ENCODE measurements at regions not wholly inside any gene's neighbourhood (a gene's known extent, or its start where the extent isn't known, plus 50 kb on each side); places are given as distances from the start of the nearest gene placed in this dataset.

DNA sequence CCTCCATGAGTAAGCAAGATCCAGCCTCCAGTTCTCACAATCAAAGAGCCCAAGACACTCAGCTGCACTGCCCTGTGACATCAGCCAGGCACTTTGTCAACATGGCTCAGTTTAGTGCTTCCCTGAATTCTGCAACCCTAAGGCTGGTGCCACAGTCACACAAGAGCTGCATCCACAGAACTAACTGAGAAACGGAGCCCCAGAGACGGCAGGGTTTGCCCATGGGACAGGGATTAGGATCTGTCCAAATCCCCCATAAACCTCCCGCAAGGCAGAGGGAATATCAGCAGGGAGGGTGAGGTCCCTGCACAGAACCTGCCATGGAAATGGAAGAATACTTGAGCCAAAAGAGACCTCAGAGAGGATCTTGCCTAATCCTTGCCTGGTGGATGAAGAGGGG lies 70.4 kb upstream of the UQCRFS1 start:
- no peak overlapping the region for H3K4me3 ChIP-seq
- CTCF ChIA-PET: interaction anchor here (0.9 to 1.2 kb wide), 4 partner anchors 20 to 315 kb away, joined by 3 to 5 read pairs (median 4); no protein-coding TSS in a partner anchor
- 0 out of 3 replicates have a peak, but pooled peaks cover 6% of the 10 kb centered on the region for H3K9me3 ChIP-seq
- H3K4me2 ChIP-seq: no peak overlapping the region
- no peaks in the 10 kb centered on the region for H3K4me1 ChIP-seq
- no peak for DNase-seq (ENCODE audit: low read depth in 1 of 2, low spot score in 1 of 2)
- no peak for ATAC-seq
- no peak for FAIRE-seq
- TF ChIP-seq, protein P1, sequence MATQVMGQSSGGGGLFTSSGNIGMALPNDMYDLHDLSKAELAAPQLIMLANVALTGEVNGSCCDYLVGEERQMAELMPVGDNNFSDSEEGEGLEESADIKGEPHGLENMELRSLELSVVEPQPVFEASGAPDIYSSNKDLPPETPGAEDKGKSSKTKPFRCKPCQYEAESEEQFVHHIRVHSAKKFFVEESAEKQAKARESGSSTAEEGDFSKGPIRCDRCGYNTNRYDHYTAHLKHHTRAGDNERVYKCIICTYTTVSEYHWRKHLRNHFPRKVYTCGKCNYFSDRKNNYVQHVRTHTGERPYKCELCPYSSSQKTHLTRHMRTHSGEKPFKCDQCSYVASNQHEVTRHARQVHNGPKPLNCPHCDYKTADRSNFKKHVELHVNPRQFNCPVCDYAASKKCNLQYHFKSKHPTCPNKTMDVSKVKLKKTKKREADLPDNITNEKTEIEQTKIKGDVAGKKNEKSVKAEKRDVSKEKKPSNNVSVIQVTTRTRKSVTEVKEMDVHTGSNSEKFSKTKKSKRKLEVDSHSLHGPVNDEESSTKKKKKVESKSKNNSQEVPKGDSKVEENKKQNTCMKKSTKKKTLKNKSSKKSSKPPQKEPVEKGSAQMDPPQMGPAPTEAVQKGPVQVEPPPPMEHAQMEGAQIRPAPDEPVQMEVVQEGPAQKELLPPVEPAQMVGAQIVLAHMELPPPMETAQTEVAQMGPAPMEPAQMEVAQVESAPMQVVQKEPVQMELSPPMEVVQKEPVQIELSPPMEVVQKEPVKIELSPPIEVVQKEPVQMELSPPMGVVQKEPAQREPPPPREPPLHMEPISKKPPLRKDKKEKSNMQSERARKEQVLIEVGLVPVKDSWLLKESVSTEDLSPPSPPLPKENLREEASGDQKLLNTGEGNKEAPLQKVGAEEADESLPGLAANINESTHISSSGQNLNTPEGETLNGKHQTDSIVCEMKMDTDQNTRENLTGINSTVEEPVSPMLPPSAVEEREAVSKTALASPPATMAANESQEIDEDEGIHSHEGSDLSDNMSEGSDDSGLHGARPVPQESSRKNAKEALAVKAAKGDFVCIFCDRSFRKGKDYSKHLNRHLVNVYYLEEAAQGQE (IDR thresholded peaks at IDR 0.05): no peak
- TF ChIP-seq EP300 (IDR thresholded peaks at IDR 0.05): no peak
- TF ChIP-seq CBX2 (IDR thresholded peaks at IDR 0.05; ENCODE audit: borderline replicate concordance, low read depth): no peak
- TF ChIP-seq SREBF2 (IDR thresholded peaks at IDR 0.05): no peak
- TF ChIP-seq, protein P2, sequence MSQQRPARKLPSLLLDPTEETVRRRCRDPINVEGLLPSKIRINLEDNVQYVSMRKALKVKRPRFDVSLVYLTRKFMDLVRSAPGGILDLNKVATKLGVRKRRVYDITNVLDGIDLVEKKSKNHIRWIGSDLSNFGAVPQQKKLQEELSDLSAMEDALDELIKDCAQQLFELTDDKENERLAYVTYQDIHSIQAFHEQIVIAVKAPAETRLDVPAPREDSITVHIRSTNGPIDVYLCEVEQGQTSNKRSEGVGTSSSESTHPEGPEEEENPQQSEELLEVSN (IDR thresholded peaks at IDR 0.05; ENCODE audit: borderline replicate concordance, low read depth): no peak
- no peak for TF ChIP-seq RNF2 (IDR thresholded peaks at IDR 0.05; ENCODE audit: borderline replicate concordance, low read depth)
- TF ChIP-seq FOSL2 (IDR thresholded peaks at IDR 0.05): no peak
- TF ChIP-seq FOSL2 (CRISPR knock-in tag; IDR thresholded peaks at IDR 0.05): no peak
- no peak for TF ChIP-seq TP53 (CRISPR knock-in tag; IDR thresholded peaks at IDR 0.05)
- no peak for TF ChIP-seq MAZ (IDR thresholded peaks at IDR 0.05; ENCODE audit: borderline replicate concordance, low read depth, low read length)
- TF ChIP-seq POLR2A (IDR thresholded peaks at IDR 0.05; ENCODE audit: low read length): no peak
- TF ChIP-seq NR3C1 (IDR thresholded peaks at IDR 0.05): no peak
- TF ChIP-seq CHD2 (IDR thresholded peaks at IDR 0.05; ENCODE audit: low read length, partially characterized antibody): no peak
- TF ChIP-seq, protein P3, sequence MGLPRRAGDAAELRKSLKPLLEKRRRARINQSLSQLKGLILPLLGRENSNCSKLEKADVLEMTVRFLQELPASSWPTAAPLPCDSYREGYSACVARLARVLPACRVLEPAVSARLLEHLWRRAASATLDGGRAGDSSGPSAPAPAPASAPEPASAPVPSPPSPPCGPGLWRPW (IDR thresholded peaks at IDR 0.05): no peak
- TF ChIP-seq POLR2AphosphoS2 (conservative IDR thresholded peaks at IDR 0.05; ENCODE audit: low read length): no peak
- no peak for TF ChIP-seq RFX5 (IDR thresholded peaks at IDR 0.05)
- TF ChIP-seq RARB (CRISPR knock-in tag; IDR thresholded peaks at IDR 0.05): no peak
- no peak for TF ChIP-seq ESRRA (IDR thresholded peaks at IDR 0.05; ENCODE audit: borderline replicate concordance, low read length)
- 3% methylated on average over 3 of the region's 3 CpGs for WGBS (ENCODE audit: missing lambda C conversion rate)
- POLR2A ChIA-PET: no interaction called here
- no peak overlapping the region for H3K27ac ChIP-seq

DNA sequence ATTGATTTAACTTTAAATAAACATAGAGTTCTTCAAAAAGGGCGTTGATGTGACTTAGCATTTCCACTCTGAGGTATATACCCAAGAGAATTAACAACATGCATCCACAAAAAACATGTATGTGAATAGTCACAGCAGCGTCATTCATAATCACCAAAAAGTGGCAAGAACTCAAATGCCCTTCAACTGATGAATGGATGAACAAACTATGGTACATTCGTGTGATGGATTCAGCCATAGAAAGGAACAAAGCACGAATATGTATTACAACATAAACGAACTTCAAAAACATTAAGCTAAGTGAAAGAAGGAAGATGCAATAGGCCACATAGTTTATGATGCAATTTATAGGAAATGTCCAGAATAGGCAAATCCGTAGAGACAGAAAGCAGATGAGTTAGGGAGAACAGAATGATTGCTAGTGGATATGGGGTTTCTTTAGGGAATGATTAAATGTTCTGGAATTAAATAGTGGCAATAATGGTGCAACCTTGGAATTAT lies 72.3 kb upstream of the UQCRFS1 start:
- ChIA-PET POLR2A (no interaction called here), CTCF (interaction anchor here (1.1 to 2.9 kb wide), 2 partner anchors 22 to 243 kb away, joined by 4 to 8 read pairs; no protein-coding TSS in a partner anchor)
- no peak overlapping the region for H3K27ac ChIP-seq
- FAIRE-seq: peak; percentile 98
- no peak for ATAC-seq
- H3K9me3 ChIP-seq: 0 out of 3 replicates have a peak, but pooled peaks cover 4% of the 10 kb centered on the region
- H3K4me1 ChIP-seq: no peaks in the 10 kb centered on the region
- TF ChIP-seq POLR2A (IDR thresholded peaks at IDR 0.05; ENCODE audit: low read length): no peak
- TF ChIP-seq CBX8 (IDR thresholded peaks at IDR 0.05): no peak
- no peak for TF ChIP-seq CEBPB (IDR thresholded peaks at IDR 0.05)
- TF ChIP-seq MYC (IDR thresholded peaks at IDR 0.05; ENCODE audit: borderline replicate concordance, low read length): no peak
- TF ChIP-seq, protein P4, sequence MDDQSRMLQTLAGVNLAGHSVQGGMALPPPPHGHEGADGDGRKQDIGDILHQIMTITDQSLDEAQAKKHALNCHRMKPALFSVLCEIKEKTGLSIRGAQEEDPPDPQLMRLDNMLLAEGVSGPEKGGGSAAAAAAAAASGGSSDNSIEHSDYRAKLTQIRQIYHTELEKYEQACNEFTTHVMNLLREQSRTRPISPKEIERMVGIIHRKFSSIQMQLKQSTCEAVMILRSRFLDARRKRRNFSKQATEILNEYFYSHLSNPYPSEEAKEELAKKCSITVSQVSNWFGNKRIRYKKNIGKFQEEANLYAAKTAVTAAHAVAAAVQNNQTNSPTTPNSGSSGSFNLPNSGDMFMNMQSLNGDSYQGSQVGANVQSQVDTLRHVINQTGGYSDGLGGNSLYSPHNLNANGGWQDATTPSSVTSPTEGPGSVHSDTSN (IDR thresholded peaks at IDR 0.05): no peak
- no peak for TF ChIP-seq ZNF302 (CRISPR knock-in tag; IDR thresholded peaks at IDR 0.05)
- no peak for TF ChIP-seq PHF8 (IDR thresholded peaks at IDR 0.05; ENCODE audit: borderline replicate concordance, low read depth)
- TF ChIP-seq NPAS2 (CRISPR knock-in tag; IDR thresholded peaks at IDR 0.05; ENCODE audit: borderline replicate concordance): no peak
- no peak for TF ChIP-seq HDAC2 (IDR thresholded peaks at IDR 0.05)
- no peak for TF ChIP-seq HOXB5 (CRISPR knock-in tag; IDR thresholded peaks at IDR 0.05)
- TF ChIP-seq, protein P5, sequence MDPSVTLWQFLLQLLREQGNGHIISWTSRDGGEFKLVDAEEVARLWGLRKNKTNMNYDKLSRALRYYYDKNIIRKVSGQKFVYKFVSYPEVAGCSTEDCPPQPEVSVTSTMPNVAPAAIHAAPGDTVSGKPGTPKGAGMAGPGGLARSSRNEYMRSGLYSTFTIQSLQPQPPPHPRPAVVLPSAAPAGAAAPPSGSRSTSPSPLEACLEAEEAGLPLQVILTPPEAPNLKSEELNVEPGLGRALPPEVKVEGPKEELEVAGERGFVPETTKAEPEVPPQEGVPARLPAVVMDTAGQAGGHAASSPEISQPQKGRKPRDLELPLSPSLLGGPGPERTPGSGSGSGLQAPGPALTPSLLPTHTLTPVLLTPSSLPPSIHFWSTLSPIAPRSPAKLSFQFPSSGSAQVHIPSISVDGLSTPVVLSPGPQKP (IDR thresholded peaks at IDR 0.05; ENCODE audit: low read depth, low read length): no peak
- TF ChIP-seq BHLHE40 (IDR thresholded peaks at IDR 0.05; ENCODE audit: low read depth, low read length): no peak
- no peak for TF ChIP-seq KDM1A (IDR thresholded peaks at IDR 0.05; ENCODE audit: low read depth)
- no peak for TF ChIP-seq NR3C1 (IDR thresholded peaks at IDR 0.05)
- TF ChIP-seq HOXA7 (CRISPR knock-in tag; IDR thresholded peaks at IDR 0.05): no peak
- no peak for TF ChIP-seq FOSB (CRISPR knock-in tag; IDR thresholded peaks at IDR 0.05)
- no peak for TF ChIP-seq MAZ (IDR thresholded peaks at IDR 0.05; ENCODE audit: borderline replicate concordance, low read depth, low read length)
- no peak for TF ChIP-seq ZFP36 (IDR thresholded peaks at IDR 0.05; ENCODE audit: borderline replicate concordance, partially characterized antibody)
- TF ChIP-seq CBX2 (IDR thresholded peaks at IDR 0.05; ENCODE audit: borderline replicate concordance, low read depth): no peak
- TF ChIP-seq, protein P2 (IDR thresholded peaks at IDR 0.05; ENCODE audit: borderline replicate concordance, low read depth): no peak
- WGBS (ENCODE audit: missing lambda C conversion rate): 1% methylated on average over 6 of the region's 6 CpGs
- H3K4me2 ChIP-seq: no peak overlapping the region
- H3K4me3 ChIP-seq: no peak overlapping the region
- no peak for DNase-seq (ENCODE audit: low read depth in 1 of 2, low spot score in 1 of 2)

Data from A549 (cell line).